C1 segment of cervical spinal cord (tissue), 14 donors: ENCODE measurements at regions not wholly inside any gene's neighbourhood (a gene's known extent, or its start where the extent isn't known, plus 50 kb on each side); places are given as distances from the start of the nearest gene placed in this dataset.

Experiments used
- DNase-seq, 14 donors: peaks; one replicate each; lab custom pipeline; 2025; lab: John Stamatoyannopoulos, UW

DNA sequence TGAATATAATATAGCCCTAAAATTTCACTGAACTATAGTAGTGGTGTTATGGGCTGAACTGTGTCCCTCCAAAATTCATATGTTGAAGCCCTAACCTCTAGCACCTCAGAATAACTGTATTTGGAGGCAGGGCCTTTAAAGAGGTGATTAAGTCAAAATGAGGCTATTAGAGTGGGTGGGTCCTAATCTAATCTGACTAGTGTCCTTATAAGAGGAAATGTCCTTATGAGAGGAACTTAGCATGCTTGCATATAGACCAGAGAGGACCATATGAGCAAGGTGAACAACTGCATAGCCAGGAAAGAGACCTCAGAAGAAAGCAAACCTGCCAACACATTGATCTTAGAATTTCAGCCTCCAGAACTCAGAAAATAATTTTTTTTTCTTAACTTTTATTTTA is 238.4 kb downstream of the ZEB2 start:
- no peak for DNase-seq

- DNase-seq: no peak
These were observed 239.9 kb downstream of the ZEB2 start for GRCh38 chr2:144280009-144280408.

DNA sequence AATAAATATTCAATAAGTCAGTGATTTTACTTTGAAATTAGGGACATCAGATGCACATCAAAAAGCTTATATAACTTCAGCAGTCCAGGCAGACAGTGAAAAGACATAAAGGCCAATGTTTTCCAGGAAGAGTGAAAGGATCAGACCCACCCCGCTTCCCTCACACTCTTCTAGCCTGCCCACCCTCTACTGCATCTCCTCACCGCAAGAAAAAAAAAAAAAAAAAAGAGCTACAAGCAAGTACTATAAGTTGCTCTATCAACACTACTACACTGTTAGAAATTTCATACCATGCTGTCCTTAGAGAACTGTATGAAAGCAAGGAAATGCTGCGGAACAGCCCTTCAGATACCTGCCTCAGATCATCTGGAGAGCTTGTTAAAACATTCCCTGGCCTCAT is 240.8 kb downstream of the ZEB2 start:
- DNase-seq: no peak

DNA sequence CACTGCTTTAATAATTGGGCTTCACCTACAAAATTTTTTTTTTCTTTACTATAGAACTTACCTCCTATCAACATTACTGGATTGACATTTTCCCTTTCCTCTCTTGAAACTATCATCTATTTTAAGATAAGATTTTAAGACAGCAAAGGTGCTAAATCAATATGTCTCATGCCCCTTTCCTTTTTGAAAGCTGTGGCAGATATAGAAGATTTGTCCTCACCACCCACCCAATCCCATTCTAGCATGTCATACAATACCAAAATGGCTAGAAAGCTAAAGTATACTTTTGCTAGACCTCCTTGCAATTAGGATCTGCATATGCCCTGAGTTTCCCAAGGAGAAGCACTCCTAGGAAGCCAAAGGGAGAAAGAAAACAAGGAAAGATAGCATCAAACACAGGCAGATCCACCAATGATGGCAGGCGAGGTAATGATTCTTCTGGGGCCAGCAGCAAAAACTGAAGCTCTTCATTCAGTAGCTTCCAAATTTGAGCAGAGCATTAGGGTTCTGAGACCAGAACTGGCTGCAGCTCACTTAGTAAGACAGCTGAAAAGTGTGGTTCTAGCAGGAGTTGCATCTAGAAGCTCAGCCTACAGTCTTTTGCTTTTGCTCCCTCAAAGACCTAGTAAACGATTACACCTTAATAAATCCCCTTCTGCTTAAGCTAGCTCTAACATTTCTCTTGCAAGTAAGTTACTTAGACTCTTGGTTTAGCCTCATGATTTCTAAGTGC is 242.1 kb downstream of the ZEB2 start:
- no peak for DNase-seq

GRCh38 chr2:144275340-144275739 is 244.6 kb downstream of the ZEB2 start:
- DNase-seq: no peak

GRCh38 chr2:144274131-144274530 is 245.8 kb downstream of the ZEB2 start:
- no peak for DNase-seq

- no peak for DNase-seq
These were observed 249.0 kb downstream of the ZEB2 start for GRCh38 chr2:144270951-144271350.

- no peak for DNase-seq
These were observed 251.8 kb downstream of the ZEB2 start for GRCh38 chr2:144268036-144268678.

GRCh38 chr2:144267239-144267638 is 252.7 kb downstream of the ZEB2 start:
- DNase-seq: no peak

DNA sequence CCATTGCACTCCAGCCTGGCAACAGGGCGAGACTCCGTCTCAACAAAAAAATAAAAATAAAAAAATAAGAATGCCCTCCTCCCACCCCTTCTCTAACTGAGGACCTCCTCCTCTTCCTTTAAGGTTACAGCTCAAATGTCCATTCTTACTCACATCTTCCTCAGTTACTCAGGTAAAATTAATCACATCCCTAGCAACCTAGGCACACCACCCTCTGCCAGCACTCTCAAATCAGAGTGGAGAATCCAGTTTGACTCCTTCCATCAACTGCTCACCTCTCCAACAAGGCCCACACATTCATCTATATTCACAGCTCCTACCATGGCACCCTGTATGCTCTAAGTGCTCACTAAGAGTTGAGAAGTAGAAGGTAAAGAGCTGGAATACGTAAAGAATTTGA is 254.3 kb downstream of the ZEB2 start:
- DNase-seq: no peak

GRCh38 chr2:144261966-144262365 is 258.0 kb downstream of the ZEB2 start:
- DNase-seq: no peak

GRCh38 chr2:144261336-144261735 is 258.6 kb downstream of the ZEB2 start:
- DNase-seq: no peak

- no peak for DNase-seq
These were observed 260.6 kb downstream of the ZEB2 start for GRCh38 chr2:144259332-144259731.

DNA sequence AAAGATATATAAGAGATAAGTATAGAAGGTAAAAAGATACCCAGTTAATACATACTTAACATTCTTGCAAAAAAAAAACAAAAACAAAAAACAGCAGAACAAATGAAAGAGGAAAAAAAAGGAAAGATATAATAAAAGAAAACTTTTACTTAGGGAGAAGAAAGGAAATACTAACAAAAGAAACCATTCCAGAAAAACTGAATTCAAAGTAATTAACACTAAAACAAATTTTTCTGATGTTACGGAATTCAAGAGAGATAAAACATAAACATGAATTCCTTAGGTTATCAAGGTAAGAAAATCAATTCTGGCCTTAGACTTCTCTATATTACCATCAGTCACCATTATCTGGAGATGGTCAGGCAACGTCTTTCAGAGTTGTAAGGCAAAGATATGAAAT is 261.8 kb downstream of the ZEB2 start:
- no peak for DNase-seq

DNA sequence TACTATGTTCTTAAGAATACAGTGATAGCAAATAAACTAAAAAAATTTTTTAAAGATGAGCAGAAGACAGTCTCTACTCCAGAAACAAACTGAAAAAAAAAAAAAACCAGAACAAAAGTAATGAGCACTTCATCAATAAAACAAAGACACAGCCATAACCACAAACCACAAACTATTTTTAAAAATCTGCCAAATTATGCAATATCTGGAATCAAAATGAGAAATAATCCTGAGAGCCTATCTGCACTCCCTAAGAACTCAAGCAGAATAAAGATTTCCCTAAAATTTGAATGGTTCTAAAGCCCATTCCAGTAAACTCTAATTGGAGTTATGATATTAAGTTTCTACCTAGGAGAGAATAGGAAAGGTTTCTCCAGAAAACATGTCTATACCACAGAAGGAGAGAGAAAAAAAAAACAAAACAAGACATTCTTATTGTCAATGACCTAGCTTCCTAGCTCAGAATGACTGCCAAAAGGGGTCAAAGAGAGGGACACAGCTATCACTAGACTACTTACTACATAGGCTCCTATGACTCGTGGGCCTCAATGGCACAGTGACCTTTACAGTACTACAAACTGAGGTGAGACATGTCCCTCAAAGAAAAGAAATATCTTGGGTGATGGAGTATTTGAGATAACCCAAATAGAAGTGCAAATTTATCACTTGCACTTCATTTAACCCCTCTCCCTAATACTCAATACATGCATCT is 262.8 kb downstream of the ZEB2 start:
- no peak for DNase-seq

GRCh38 chr2:144254342-144255235 is 265.3 kb downstream of the ZEB2 start:
- no peak for DNase-seq

DNA sequence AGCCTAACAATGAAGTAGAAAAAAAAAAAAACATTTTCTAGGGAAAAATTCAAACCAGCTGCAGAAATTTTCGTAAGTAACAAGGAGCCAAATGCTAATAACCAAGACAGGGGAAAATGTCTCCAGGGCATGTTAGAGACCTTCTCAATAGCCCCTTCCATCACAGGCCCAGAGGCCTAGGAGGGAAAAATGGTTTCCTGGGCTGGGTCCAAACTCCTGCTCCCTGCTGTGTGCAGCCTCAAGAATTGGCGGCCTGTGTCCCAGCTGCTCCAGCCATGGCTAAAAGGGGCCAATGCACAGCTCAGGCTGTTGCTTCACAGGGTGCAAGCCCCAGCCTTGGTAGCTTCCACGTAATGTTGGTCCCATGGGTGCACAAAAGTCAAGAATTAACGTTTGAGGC is 266.2 kb downstream of the ZEB2 start:
- DNase-seq: no peak

DNA sequence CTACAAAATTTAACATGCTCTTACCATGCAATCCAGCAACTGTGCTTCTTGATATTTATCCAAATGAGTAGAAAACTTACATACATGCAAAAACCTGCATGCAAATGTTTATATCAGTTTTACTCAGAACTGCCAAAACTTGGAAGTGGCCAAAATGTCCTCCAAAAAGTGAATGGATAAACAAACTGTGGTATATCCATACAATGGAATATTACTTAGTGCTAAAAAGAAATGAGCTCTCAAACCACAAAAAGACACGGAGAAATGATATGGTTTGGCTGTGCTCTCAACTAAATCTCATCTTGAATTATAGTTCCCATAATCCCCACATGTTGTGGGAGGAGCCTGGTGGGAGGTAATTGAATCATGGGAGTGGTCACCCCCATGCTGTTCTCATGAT is 267.2 kb downstream of the ZEB2 start:
- DNase-seq: no peak

DNA sequence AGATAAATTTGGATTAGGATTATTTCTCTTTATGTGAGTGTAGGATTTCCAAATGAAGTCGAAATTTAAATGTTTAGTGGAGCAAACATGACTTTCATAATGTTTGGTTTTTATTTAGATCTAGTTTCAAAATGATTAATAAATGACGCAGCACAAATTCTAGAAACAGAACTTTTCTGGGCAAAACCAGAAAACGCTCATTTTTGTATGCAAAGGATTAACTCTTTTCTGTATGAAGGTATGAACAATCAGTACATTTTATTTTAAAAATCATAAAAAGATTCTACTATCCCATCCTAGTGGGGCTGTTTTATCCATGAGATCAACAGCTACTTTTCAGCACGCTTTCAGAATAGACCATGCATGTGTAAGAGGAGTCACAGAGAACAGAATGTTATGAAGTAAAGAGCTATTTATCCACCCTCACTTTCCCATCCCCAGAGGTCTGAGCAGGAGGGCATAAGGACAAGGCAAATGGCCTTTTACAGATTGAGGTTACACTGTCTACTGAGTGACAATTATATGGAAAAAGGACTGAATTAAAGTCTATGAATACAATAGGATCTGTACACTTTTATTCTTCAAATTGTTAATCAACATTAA is 270.8 kb downstream of the ZEB2 start:
- no peak for DNase-seq

- DNase-seq: no peak
These were observed 271.4 kb downstream of the ZEB2 start for GRCh38 chr2:144248350-144249034.

DNA sequence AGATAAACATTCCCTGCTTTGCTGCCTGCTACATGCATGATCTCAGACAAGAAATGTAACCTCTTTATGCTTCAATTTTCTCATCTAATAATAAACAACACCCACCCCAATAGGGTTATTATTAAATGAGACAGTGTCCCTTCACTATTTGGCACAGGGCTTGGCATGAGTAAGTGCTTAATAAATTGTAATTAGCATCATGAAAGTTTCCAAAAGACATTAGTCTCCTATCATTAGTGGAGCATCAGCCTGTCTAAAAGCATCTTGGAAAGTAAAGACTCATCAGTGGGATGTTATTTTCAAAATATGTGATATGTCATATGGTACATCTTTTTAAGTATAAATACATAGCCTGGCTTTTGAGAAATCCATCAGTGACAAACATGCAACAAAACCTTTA is 275.0 kb downstream of the ZEB2 start:
- DNase-seq: no peak
